GM21723 (cell line): ENCODE measurements at regions not wholly inside any gene's neighbourhood (a gene's known extent, or its start where the extent isn't known, plus 50 kb on each side); places are given as distances from the start of the nearest gene placed in this dataset.
"Not testable (repeated sequence)": the region's sequence is repeated elsewhere in the genome, so short reads cannot be mapped to it uniquely, and the experiment has no call there.

Experiments used
- ATAC-seq: cut with Tn5 transposase; IDR thresholded peaks from one replicate; pipeline ENCODE4 v1.9.1; 2021; ENCODE audit warnings: mild to moderate bottlenecking, moderate library complexity; ENCODE audit not compliant: unreplicated experiment

GRCh38 chr5:63564789-63565188 is 397.5 kb downstream of the HTR1A start:
- ATAC-seq: no peak

GRCh38 chr5:63563008-63563917 is 399.0 kb downstream of the HTR1A start:
- ATAC-seq: no peak

- no peak for ATAC-seq
These were observed 406.4 kb downstream of the HTR1A start for GRCh38 chr5:63555874-63556273.

GRCh38 chr5:63554191-63554590 is 408.1 kb downstream of the HTR1A start:
- no peak for ATAC-seq

- no peak for ATAC-seq
These were observed 409.2 kb downstream of the HTR1A start for GRCh38 chr5:63553073-63553472.

GRCh38 chr5:63535840-63536602 is 426.2 kb downstream of the HTR1A start:
- no peak for ATAC-seq

GRCh38 chr5:63524281-63524680 is 438.0 kb downstream of the HTR1A start:
- no peak for ATAC-seq

GRCh38 chr5:63516006-63516405 is 446.2 kb downstream of the HTR1A start:
- ATAC-seq: no peak

GRCh38 chr5:63500242-63500641 is 462.0 kb downstream of the HTR1A start:
- no peak for ATAC-seq

- no peak for ATAC-seq
These were observed 467.0 kb downstream of the HTR1A start for GRCh38 chr5:63495225-63495624.

- no peak for ATAC-seq
These were observed 478.9 kb downstream of the HTR1A start for GRCh38 chr5:63483338-63483737.

- no peak for ATAC-seq
These were observed 488.8 kb downstream of the HTR1A start for GRCh38 chr5:63473335-63473967.

GRCh38 chr5:63456279-63456678 is 506.0 kb downstream of the HTR1A start:
- ATAC-seq: no peak

GRCh38 chr5:63451188-63451587 is 511.1 kb downstream of the HTR1A start:
- no peak for ATAC-seq

- no peak for ATAC-seq
These were observed 522.7 kb downstream of the HTR1A start for GRCh38 chr5:63439537-63439936.

GRCh38 chr5:63409737-63410136 is 552.5 kb downstream of the HTR1A start:
- no peak for ATAC-seq

GRCh38 chr5:63408984-63409383 is 553.3 kb downstream of the HTR1A start:
- no peak for ATAC-seq

- peak; percentile 89 for ATAC-seq
These were observed 560.7 kb downstream of the HTR1A start for GRCh38 chr5:63401436-63402046.

- ATAC-seq: no peak
These were observed 562.2 kb downstream of the HTR1A start for GRCh38 chr5:63400079-63400478.

GRCh38 chr5:63398346-63398745 is 563.9 kb downstream of the HTR1A start:
- no peak for ATAC-seq

- ATAC-seq: not testable (repeated sequence)
These were observed 574.1 kb downstream of the HTR1A start for GRCh38 chr5:63388188-63388587.
